NCI-H2171 (cell line): ENCODE measurements at regions not wholly inside any gene's neighbourhood (a gene's known extent, or its start where the extent isn't known, plus 50 kb on each side); places are given as distances from the start of the nearest gene placed in this dataset.
"Not testable (repeated sequence)": the region's sequence is repeated elsewhere in the genome, so short reads cannot be mapped to it uniquely, and the experiment has no call there.

Source experiments
- DNase-seq: peaks from one replicate; lab custom pipeline; 2025; lab: John Stamatoyannopoulos, UW

DNA sequence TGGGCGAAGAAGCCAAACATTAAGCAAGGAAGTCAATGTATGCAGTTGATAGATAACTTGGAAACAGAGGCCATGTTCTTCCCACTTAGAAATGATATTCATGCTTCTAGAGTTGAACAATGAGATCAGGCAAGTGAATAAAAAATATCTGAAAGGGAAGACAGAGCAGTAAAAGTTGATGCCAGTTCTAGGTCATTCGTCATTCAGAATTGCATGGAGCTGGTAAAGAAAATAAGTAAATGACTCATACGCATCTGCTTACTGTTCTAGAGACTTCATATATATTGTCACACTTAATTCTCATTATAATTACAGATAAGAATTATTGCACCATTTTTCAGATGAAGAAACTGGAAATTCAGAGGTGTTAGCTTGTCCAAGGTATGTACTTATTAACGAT is 158.9 kb upstream of the FERD3L start:
- no peak for DNase-seq

DNA sequence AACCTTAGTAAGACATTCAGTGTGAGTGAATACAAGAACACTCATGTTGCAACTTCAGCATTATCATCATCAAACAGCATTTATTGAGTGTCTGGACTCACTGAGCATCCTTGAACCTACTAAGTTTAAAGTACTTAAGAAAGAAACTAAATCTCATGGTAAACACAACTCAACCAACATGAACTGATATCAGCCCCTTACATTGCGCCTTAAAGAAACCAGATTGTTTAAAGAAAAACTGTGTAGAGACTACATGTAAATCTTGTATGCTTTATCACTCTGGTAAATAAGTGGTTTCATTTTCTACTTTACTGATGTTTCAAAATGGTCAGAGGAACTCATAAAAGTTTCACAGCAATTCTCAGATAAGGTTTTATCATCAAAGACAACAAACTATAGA is 157.5 kb upstream of the FERD3L start:
- DNase-seq: no peak

DNA sequence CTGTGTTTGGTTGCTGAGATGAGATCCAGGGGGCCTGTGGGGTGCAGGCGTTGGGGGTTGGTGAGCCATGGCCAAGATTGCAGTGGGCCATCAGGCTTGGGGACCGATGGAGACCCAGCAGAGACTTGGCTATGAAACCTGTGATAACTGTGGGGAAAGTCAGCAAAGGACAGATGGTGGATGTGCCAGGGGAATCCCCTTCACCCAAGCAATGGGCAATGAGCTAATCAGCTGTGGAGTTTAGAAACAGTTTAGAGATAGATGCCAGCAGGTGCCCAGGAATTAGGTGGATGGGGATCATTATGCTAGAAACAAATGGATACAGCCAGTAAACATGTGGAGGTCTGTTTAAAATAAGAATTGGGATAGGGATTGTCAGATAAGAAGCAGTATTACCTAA is 151.4 kb upstream of the FERD3L start:
- peak; percentile 47 for DNase-seq

DNA sequence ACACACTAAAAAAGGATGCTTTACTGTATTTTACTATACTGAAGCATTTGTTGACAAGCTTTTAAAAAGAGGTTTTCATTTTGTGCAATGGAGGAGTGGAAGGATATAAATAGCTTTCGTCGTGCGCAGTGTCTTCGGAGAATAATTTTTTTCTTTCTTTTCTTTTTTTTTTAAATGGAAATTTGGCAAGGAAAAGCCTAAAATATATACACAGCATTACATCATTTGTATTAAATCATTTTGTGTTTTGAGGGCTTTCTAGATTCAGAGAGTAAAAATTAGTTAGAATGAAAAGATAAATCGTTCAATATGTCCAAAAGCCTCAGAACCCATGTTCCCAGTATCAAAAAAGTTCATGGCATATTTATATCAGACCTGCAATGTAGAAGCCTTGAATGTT is 150.2 kb upstream of the FERD3L start:
- DNase-seq: no peak

DNA sequence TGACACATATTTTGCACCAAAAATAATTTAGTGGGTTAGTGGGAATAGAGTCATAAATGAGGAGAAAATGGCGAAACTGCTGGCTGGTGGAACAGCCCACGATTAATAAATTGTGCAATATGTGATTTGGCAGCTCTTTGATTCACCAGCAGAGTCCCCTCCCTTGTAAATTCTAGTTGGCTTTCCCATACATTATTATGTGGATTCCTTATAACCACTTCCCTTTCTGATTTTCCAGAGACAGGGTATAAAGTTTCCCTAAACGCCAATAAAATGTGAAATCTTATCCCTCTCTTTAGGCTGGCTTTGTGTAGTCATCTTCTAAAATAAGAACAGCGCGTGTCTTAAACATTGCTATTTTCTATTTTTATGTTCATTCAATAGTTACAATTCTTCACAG is 149.4 kb upstream of the FERD3L start:
- DNase-seq: peak; percentile 31

DNA sequence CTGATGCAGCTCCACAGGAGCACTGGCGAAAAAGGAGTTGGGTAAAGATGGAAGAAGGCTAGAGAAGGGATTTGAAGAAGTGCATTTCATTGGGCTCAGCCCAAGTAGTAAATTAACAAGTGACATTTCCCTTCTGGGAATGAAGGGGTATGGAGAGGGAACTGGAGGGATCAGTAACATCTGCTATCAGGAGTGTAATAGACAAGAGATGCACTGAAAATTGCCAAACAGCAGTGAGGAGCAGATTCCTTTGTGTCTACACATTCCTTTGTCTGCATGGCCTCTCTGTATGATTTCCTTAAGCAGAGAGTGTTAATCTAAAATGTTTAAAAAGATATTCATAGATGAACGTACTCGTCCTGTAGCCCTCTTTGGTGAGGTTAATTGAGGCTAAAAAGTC is 148.2 kb upstream of the FERD3L start:
- DNase-seq: no peak

DNA sequence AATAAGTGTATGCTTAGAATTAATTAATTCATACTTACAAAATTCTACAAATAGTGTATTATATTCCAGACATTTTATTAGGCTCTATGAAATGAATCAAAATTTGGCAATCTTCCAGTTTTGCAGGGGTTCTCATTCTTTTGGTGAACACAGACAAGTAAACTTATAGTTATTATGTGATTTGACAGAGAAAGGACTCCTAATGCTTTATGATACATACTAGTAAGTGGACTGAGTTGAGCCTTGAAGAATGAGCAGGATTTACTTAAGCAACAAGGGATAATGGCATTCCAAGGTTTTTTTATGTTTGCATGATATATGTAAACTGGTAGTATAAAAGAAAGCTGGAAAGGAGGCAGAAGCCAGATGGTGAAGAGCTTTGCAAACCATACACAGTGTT is 145.7 kb upstream of the FERD3L start:
- DNase-seq: no peak

DNA sequence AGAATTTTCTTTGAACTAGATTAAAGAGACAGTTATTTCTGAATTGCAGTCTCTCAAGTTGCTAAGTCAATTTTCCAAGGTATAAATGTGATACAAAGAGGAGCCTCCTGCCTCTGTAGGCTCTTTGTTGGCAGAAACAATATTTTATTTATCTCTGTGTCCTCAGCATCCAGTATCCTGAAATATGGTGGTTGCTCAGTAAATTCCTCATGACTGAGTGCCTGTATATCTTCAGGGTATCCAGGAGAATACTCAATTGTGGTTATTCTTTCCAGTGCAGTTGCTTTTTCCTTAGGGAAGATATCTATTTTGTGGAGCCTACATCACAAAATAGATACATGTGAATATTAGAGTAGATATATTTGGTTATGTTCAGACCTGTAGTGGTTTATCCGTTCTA is 144.8 kb upstream of the FERD3L start:
- no peak for DNase-seq

DNA sequence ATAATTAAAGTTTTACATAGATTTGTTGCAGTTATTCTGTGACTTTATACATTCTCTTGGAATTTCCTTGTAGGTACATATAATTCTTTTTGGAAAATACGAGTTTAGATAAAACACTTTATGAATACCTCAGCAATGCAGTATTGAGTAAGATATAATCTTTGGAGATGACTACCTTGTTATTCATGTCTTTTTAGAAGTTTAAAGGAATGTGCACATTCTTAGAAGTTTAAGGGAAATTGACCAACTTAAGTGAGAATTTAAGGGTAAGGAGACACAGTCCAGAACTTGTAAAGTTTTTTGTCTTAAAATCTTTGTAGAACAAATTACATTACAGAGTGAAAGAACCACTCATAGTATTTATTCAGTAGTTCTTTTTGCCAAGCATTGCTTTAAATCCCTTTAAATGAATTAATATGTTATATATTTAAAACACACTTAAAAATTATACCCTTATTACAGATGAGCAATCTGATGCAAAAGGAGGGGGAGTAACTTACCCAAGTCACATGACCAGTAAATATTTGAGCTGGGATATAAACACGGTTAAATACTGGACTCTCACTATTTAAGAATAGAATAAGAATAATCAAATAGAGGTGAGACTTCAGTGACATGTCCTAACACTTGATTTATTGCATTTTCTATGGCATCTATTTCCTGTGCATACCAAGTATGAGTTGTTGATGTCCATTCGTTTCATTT is 139.5 kb upstream of the FERD3L start:
- DNase-seq: no peak

DNA sequence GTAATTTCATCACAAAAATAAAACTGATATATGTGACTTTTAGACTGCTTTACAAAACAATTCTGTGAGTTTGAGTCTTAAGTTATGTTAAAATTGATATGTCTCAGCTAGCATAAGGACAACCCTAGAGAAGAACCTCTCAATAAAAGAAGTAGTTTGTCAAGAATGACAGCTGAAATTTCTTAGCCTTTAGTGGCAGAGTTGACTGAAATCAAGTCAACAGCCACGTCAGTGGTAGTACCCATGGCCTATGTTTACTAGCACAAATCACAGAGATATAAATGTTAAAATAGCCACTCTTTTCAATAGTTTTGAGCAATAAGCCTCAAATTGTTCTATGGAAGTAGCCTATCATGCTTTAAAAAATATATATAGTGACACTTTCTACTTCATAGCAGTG is 138.9 kb upstream of the FERD3L start:
- DNase-seq: no peak

DNA sequence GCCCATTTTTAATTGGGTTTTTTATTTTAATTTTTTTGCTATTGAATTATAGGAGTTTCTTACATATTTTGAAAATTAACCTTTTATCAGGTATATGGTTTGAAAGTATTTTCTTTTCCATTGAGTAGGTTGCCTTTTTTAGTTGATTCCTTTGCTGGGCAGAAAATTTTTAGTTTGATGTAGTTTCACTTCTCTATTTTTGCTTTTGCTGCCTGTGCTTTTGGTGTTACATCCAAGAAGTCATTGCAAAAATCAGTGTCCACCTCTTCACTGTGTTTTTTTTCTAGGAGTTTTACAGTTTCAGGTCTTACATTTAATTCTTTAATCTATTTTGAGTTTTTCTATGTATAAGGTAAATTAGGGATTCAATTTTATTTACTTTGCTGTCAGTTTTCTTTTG is 129.8 kb upstream of the FERD3L start:
- DNase-seq: no peak

DNA sequence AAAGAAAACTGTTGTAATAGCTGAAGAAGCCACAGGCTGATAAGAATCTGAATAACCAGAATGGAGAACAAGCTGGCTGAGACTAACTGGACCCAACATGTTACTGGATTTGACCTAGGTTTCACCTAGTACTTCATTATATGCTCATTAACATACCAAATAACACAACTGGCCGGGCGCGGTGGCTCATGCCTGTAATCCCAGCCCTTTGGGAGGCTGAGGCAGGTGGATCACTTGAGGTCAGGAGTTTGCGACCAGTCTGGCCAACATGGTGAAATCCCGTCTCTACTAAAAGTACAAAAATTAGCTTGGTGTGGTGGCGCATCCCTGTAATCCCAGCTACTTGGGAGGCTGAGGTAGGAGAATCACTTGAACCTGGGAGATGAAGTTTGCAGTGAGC is 127.1 kb upstream of the FERD3L start:
- DNase-seq: not testable (repeated sequence)

DNA sequence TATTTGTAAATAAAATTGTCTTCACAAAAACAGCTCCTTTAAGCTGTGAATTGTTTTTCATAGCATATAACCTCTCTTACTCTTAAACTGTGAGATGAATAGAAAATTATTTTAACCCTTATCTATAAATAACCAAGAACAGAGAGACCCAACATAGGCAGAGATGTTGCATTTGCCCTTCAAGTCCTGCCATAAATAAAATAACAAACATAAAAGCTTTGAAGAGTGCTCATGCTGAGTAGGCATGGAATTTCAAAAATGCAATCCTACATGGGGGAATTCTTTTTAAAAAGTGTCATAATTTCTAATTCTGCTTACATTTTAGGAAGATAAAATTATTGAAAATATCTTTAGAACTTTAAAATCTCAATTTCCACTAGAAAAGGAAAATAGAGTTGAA is 124.1 kb upstream of the FERD3L start:
- DNase-seq: no peak

DNA sequence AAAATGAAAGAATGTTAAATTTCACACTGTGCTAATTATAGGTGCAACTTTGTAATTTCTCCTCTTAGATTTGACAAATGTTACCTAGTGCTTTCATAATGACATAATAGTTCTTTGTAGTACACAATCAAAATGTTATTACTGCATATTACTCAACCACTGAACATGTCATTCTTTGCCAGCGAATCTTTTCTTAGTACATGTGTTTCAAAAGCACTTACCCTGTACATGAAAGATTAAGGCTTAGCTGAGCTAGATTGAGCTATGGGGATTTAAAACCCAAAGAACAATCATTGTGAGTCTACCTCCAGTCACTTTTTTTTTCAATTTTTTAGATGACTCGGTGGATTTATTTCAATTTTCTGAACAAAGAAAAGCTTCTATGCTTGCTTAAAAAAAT is 123.5 kb upstream of the FERD3L start:
- no peak for DNase-seq

DNA sequence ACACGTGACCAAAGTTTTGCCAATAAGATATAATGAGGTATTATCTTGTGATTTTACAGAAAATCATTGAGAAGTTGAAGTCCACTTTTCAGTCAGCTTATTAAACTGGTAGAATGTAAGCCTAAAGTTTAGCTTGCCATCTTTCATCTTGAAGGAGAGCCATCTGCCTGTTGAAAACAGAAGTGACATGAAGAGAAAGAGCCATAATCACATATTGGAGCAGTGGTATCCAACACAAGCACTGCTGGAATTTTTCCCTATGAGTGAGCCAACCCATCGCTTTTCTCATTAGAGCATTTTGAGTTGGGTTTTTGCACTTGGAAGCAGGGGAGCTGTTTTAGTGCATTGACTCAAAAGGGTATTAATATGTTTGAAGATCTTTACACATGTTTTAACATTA is 117.6 kb upstream of the FERD3L start:
- no peak for DNase-seq

DNA sequence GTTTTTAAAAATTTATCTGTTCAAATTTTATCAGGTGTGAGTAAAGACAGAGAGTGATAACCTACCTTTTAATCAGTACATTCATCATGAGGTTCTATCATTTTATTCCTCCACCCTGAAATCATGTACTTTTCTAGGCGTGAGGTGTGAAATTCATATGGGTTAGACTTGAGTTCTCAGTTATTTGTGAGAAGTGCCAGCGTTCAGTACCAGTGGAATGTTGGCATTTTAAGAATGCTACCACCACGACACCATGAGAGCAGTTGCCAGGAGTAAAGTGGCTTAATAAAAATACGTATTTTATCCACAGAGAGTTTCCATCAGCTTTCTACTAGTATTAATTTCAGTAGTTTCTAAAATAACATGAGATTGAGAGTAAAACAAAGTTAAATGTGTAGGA is 104.1 kb upstream of the FERD3L start:
- no peak for DNase-seq

DNA sequence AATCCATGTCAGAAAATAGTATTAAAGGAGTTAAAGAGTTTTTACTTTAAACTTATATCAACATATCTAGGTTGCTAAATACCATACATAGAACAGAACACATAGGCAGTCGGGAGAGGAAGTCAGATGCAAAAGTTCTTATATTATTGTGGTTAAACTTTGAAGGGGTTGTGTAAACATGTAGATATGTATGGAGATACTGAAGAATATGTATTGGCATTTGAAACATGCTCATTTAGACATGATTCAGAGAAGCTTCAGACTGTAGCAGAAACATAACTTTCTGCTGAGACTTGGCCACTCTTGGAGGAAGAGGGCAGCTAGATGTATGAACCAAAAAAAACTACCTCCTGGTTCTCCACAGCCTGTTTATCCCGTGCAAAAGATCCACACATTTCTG is 103.5 kb upstream of the FERD3L start:
- no peak for DNase-seq

DNA sequence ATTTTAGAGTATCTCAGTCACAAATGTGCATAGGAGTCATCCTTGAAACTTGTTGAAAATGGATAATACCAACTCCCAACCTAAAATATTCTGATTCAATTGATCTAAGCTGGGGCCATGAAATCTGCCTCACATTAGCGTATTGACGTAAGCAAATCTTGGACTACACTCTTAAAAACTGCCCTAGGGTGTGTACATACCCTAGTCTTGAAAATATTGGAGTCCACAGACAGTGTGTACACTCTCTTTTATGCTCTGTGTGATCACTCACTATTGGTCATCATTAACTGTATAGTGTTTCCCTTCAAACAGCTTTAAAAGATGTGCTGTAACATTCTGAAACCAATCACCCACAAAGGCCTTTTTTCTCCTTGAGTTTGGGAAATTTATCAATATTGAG is 102.9 kb upstream of the FERD3L start:
- DNase-seq: no peak

DNA sequence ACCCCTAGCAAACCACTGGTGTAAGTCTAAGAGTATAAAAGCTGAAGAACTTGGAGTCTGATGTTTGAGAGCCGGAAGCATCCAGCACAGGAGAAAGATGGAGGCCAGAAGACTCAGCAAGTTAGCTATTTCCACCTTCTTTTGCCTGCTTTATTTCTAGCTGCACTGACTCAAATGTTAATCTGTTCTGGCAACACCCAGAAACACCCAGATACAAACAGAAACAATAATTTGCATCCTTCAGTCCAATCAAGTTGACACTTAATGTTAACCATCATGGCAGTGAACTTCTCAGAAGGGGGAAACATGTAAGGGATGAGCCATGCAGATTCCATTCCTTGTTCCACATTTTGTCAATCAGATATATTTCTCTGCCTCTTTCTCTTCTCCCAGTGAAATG is 101.8 kb upstream of the FERD3L start:
- no peak for DNase-seq

DNA sequence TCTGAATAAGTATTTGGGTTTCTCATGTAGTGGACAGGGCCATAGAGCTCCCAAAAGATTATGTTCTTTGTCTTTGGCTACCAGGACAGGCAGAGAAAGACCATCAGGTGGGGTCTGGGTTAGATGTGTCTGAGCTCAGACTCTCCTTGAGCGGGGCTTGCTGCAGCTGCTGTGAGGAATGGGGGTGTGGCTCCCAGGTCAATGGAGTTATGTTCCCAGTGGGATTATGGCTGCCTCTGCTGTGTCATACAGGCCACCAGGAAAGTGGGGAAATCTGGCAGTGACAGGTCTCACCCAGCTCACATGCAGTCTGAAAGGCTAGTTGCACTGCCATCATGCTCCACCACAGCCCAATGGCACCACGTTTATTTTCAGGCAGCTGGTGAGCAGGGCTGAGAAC is 97.0 kb upstream of the FERD3L start:
- no peak for DNase-seq

DNA sequence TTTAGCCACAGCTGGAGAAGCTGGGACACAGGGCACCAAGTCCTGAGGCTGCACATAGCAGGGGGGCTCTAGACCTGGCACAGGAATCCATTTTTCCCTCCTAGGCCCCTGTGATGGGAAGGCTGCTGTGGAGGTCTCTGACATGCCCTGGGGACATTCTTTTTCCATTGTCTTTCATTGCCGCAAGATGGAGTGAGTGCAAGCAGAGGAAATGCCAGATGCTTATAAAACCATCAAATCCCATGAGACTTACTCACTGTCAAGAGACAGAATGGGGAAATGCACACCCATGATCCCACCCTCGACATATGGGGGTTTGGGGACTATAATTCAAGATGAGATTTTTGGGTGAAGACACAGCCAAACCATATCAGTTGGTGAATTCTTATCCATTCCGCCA is 94.7 kb upstream of the FERD3L start:
- DNase-seq: peak; percentile 67

DNA sequence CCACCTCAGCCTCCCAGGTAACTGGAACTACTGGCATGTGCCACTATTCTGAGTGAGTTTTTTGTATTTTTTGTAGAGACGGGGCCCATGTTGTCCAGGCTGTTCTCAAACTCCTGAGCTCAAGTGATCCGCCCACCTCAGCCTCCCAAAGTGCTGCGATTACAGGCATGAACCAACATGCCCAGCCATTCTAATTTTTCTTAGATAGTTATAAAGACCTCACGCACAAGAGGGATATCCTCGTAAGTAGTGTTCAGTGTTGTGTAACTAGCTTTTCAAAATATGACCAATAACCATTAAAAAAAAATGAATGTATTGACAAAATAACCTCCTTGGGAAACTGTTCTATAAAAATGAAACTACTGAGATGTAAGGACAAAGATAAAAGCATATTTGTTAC is 90.5 kb upstream of the FERD3L start:
- no peak for DNase-seq

DNA sequence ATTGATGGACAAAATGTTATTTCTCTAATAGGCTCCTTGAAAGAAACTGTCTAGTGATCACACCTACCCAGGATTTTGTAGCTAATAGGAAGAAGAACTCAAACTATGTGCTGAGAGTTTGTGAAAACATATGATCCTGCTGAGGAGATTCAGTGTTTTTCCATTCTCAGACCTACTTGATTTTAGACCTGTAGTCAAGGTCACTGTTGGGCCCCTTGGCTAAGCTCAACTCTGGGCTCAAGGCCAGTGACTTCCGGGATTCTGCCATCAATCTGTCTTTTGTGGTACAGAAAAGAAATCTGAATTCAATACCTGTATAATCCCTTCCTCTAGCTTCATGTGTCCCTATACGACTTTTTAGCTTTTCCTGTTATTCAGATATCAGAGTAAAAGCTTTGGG is 79.7 kb upstream of the FERD3L start:
- no peak for DNase-seq

DNA sequence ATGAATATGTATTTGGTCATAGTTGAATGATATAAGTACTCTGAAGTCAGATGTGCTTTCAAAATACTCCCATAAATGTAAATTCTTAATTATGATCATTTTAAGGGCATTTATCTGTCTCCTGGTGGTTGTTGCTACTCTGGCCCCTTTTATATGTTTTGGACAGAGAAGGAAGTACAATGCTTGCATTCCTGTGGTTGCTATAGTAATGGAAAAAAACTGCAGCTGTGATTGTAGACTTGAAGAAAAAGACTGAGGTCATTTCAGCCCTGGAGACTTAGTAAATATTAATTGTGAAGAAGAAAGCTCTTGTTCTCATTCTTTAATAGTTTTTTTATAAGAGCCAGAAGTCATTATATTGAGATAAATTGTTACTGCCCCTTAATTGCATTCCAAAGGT is 70.2 kb upstream of the FERD3L start:
- no peak for DNase-seq

DNA sequence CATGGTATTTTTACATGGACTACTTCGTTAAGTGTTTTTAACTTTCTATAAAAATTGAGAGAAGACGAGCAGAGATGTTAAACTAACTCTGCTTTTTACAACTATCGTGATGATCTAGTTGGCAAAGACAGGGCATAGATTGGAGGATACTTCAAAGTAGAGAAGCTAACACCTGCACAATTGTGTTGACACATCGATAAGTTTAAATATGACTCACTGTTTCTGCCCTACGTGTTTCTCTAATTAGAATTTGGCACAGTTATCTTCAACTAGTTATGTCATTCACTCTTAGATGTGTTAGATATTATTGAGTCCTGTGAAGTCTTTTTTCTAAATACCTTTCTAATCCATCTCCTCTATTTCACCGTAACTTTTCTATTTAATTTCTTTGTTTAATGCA is 68.5 kb upstream of the FERD3L start:
- no peak for DNase-seq
